T-cell (primary cell): ENCODE measurements at regions not wholly inside any gene's neighbourhood (a gene's known extent, or its start where the extent isn't known, plus 50 kb on each side); places are given as distances from the start of the nearest gene placed in this dataset.

ENCODE experiments used
- ATAC-seq, 4 experiments: fragments of 200-7000 bp in 3 of 4; fragments of 150-1000 bp in 1 of 4; cut with Tn5 transposase; replicated peaks in 1 of 4; 1 replicate in 3 of 4; 2 replicates in 1 of 4; pipeline ENCODE4 v1.10.0; 2021; ENCODE audit warnings: moderate library complexity in 3 of 4, mild to moderate bottlenecking in 2 of 4, moderate number of reproducible peaks in 1 of 4
- CTCF ChIA-PET, 2 donors: fragments of 300-600 bp; sonication (Branson Sonifier 250); formaldehyde crosslinking; loops; one replicate each; lab custom pipeline; 2022; ENCODE audit warnings: antibody characterized with exemption in 2 of 2; lab: Charles Lee
- POLR2A ChIA-PET, 2 donors: fragments of 300-600 bp; sonication (Branson Sonifier 250); formaldehyde crosslinking; loops; one replicate each; lab custom pipeline; 2022; ENCODE audit warnings: antibody characterized with exemption in 2 of 2; lab: Charles Lee
- DNase-seq, 35 experiments: peaks; one replicate each; pipeline versions ENCODE4 v3.0.0 to v3.0.0-alpha.2; 2013 to 2023
- H3K27ac ChIP-seq: one replicate; pipeline ENCODE4 v1.5.1; 2013; ENCODE audit warnings: low read length
- H3K27me3 ChIP-seq, 2 experiments: replicated peaks in 1 of 2; 1 replicate in 1 of 2; 2 replicates in 1 of 2; pipeline versions ENCODE4 v1.6.1 to v1.7.0; 2013; ENCODE audit warnings: low read length in 1 of 2, mixed read lengths in 1 of 2; ENCODE audit not compliant: control insufficient read depth in 2 of 2, insufficient read depth in 2 of 2; ENCODE audit errors: extremely low read depth in 1 of 2
- H3K36me3 ChIP-seq, 2 donors: 1 replicate in 1 of 2; 2 replicates in 1 of 2; pipeline versions ENCODE4 v1.6.1 to v1.7.0; 2013; ENCODE audit warnings: low read length in 1 of 2; ENCODE audit not compliant: control insufficient read depth in 2 of 2, insufficient read depth in 1 of 2; ENCODE audit errors: extremely low read depth in 1 of 2
- H3K4me1 ChIP-seq, 2 experiments: 1 replicate in 1 of 2; 2 replicates in 1 of 2; pipeline versions ENCODE4 v1.6.1 to v1.7.0; 2013; ENCODE audit warnings: low read length in 2 of 2, mixed read lengths in 1 of 2; ENCODE audit not compliant: insufficient read depth in 2 of 2, control insufficient read depth in 1 of 2; ENCODE audit errors: extremely low read depth in 1 of 2
- H3K4me3 ChIP-seq, 2 donors: 1 replicate in 1 of 2; 2 replicates in 1 of 2; pipeline versions ENCODE4 v1.5.1 to v1.7.0; 2013; ENCODE audit warnings: mild to moderate bottlenecking in 2 of 2, low read length in 1 of 2, moderate library complexity in 1 of 2; ENCODE audit not compliant: control insufficient read depth in 1 of 2; ENCODE audit errors: extremely low read depth in 1 of 2
- H3K9me3 ChIP-seq: 2 replicates; pipeline ENCODE4 v1.7.0; 2013
- H3K27ac Mint-ChIP-seq, 2 donors: one replicate each; pipeline ENCODE4 v1.8.0; 2020 to 2021; ENCODE audit warnings: mild to moderate bottlenecking in 2 of 2, mixed read lengths in 2 of 2
- H3K27me3 Mint-ChIP-seq, 2 donors: one replicate each; pipeline ENCODE4 v1.8.0; 2021 to 2022; ENCODE audit warnings: mixed read lengths in 2 of 2
- H3K36me3 Mint-ChIP-seq: one replicate; pipeline ENCODE4 v1.8.0; 2021; ENCODE audit warnings: mixed read lengths
- H3K4me1 Mint-ChIP-seq, 3 donors: one replicate each; pipeline ENCODE4 v1.8.0; 2020 to 2022; ENCODE audit warnings: mixed read lengths in 3 of 3, mild to moderate bottlenecking in 1 of 3
- H3K4me3 Mint-ChIP-seq, 3 donors: one replicate each; pipeline ENCODE4 v1.8.0; 2020 to 2022; ENCODE audit warnings: mild to moderate bottlenecking in 3 of 3, mixed read lengths in 3 of 3, moderate library complexity in 3 of 3
- H3K9me3 Mint-ChIP-seq, 3 donors: one replicate each; pipeline ENCODE4 v1.8.0; 2020 to 2022; ENCODE audit warnings: mixed read lengths in 3 of 3
- WGBS: methylation state at CpG from one replicate; pipeline ENCODE4 v1.1.5; 2013; ENCODE audit warnings: missing lambda C conversion rate; ENCODE audit not compliant: insufficient coverage; 5-methylcytosine and 5-hydroxymethylcytosine counted together

- no peak overlapping the region for H3K4me3 ChIP-seq
- H3K9me3 ChIP-seq = no peaks in the 10 kb centered on the region
- no peak overlapping the region for H3K27ac Mint-ChIP-seq
- H3K36me3 Mint-ChIP-seq = no peaks in the 10 kb centered on the region
- H3K9me3 Mint-ChIP-seq = peaks cover 0 to 2% (median 0%) of the 10 kb centered on the region in 3 donors
- DNase-seq (no peak), ATAC-seq (no peak)
- no peaks in the 10 kb centered on the region for H3K36me3 ChIP-seq
- no peaks in the 10 kb centered on the region for H3K27me3 ChIP-seq
- no peaks in the 10 kb centered on the region for H3K4me1 Mint-ChIP-seq
- no peaks in the 10 kb centered on the region for H3K4me1 ChIP-seq
- no CpG with 5 or more reads among the region's 3 CpGs for WGBS
- no peak overlapping the region for H3K4me3 Mint-ChIP-seq
- peaks cover 0 to 3% of the 10 kb centered on the region in 2 donors for H3K27me3 Mint-ChIP-seq
- ChIA-PET CTCF (no interaction called here), POLR2A (no interaction called here)
- H3K27ac ChIP-seq = no peak overlapping the region
These were observed 821.1 kb downstream of the PCDH19 start for GRCh38 chrX:99588936-99589335.

DNA sequence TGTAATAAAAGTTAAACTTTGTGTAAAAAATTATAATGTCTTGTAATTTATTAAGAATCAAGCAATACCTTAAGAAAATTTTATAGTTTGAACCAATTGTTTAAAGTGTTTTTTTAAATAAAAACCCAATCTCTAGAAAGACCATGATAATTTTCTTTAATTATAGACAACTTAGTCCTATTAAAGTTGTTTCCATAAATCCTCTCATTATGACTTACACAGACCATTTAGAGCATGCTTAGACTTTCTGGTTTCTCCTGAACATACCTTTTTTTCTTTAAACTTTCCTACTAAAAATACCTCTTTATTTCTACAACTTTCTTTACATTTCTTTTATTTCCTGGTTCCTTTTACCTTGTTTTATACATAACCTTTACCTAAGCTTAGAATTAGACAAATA, 837.4 kb downstream of the PCDH19 start:
- no peak overlapping the region for H3K27ac ChIP-seq
- CTCF ChIA-PET = no interaction called here

DNA sequence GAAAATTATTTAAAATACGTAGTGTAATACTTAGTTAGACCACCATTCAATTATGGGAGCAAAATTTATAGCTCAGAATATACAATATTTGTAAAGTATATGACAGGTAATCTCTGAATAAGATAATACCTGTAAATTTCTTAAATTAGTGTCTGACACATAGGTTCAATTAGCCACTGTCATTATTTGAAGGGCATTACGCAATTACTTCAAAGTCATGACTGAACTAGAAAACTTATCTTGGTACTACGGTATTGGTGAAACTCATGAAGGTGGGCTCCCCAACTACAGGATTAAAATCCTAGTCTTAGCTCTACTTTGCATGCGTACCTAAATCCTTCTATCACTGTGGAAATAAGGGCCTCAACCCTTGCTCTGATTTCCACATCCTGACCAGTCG, 860.7 kb downstream of the PCDH19 start:
- H3K4me1 Mint-ChIP-seq = no peaks in the 10 kb centered on the region

More for the DNA sequence above, 837.4 kb downstream of the PCDH19 start:
- Mint-ChIP-seq H3K4me3 (no peak overlapping the region), H3K27ac (no peak overlapping the region), H3K36me3 (no peaks in the 10 kb centered on the region), H3K27me3 (peaks cover 0 to 7% of the 10 kb centered on the region in 2 donors), H3K4me1 (no peaks in the 10 kb centered on the region), H3K9me3 (peaks cover 4 to 13% (median 6%) of the 10 kb centered on the region in 3 donors)
- Histone ChIP-seq H3K4me1 (no peaks in the 10 kb centered on the region), H3K36me3 (no peaks in the 10 kb centered on the region), H3K4me3 (no peak overlapping the region), H3K9me3 (no peaks in the 10 kb centered on the region), H3K27me3 (no peaks in the 10 kb centered on the region)
- POLR2A ChIA-PET = no interaction called here
- ATAC-seq (no peak), DNase-seq (no peak)

GRCh38 chrX:99522450-99522849, 887.6 kb downstream of the PCDH19 start:
- H3K4me1 ChIP-seq = no peaks in the 10 kb centered on the region
- H3K27me3 Mint-ChIP-seq = peaks cover 0 to 5% of the 10 kb centered on the region in 2 donors
- no peak overlapping the region for H3K27ac Mint-ChIP-seq
- H3K27me3 ChIP-seq = no peaks in the 10 kb centered on the region
- no peaks in the 10 kb centered on the region for H3K4me1 Mint-ChIP-seq
- no peaks in the 10 kb centered on the region for H3K36me3 Mint-ChIP-seq
- H3K9me3 ChIP-seq = no peaks in the 10 kb centered on the region
- ATAC-seq (no peak), DNase-seq (no peak)
- H3K36me3 ChIP-seq = no peaks in the 10 kb centered on the region
- CTCF ChIA-PET = no interaction called here
- H3K4me3 Mint-ChIP-seq = no peak overlapping the region
- no peak overlapping the region for H3K4me3 ChIP-seq
- H3K9me3 Mint-ChIP-seq = peaks cover 0 to 4% (median 0%) of the 10 kb centered on the region in 3 donors
- H3K27ac ChIP-seq = no peak overlapping the region
- POLR2A ChIA-PET = no interaction called here

More for the DNA sequence above, 860.7 kb downstream of the PCDH19 start:
- Histone ChIP-seq H3K4me3 (no peak overlapping the region), H3K27ac (no peak overlapping the region), H3K36me3 (no peaks in the 10 kb centered on the region), H3K4me1 (no peaks in the 10 kb centered on the region), H3K9me3 (no peaks in the 10 kb centered on the region), H3K27me3 (no peaks in the 10 kb centered on the region)
- no peaks in the 10 kb centered on the region for H3K36me3 Mint-ChIP-seq
- H3K27ac Mint-ChIP-seq = no peak overlapping the region
- ChIA-PET CTCF (no interaction called here), POLR2A (no interaction called here)
- H3K4me3 Mint-ChIP-seq = no peak overlapping the region
- DNase-seq = no peak
- H3K9me3 Mint-ChIP-seq = peaks cover 0 to 8% (median under 1%) of the 10 kb centered on the region in 3 donors
- 100% methylated on average over 2 of the region's 5 CpGs for WGBS
- no peaks in the 10 kb centered on the region for H3K27me3 Mint-ChIP-seq
- ATAC-seq = no peak

- ATAC-seq (no peak), DNase-seq (no peak)
- Histone ChIP-seq H3K9me3 (no peaks in the 10 kb centered on the region), H3K27ac (no peak overlapping the region), H3K27me3 (no peaks in the 10 kb centered on the region), H3K36me3 (no peaks in the 10 kb centered on the region), H3K4me3 (no peak overlapping the region), H3K4me1 (no peaks in the 10 kb centered on the region)
- H3K9me3 Mint-ChIP-seq = peaks cover 0 to 4% (median 4%) of the 10 kb centered on the region in 3 donors
- POLR2A ChIA-PET = no interaction called here
- CTCF ChIA-PET = no interaction called here
- H3K36me3 Mint-ChIP-seq = no peaks in the 10 kb centered on the region
- no peaks in the 10 kb centered on the region for H3K4me1 Mint-ChIP-seq
- H3K27me3 Mint-ChIP-seq = peaks cover 0 to 6% of the 10 kb centered on the region in 2 donors
- no peak overlapping the region for H3K4me3 Mint-ChIP-seq
- no peak overlapping the region for H3K27ac Mint-ChIP-seq
These were observed 902.3 kb downstream of the PCDH19 start for GRCh38 chrX:99507768-99508167.

- no peak for DNase-seq
These were observed 914.6 kb downstream of the PCDH19 start for GRCh38 chrX:99495453-99495852.

DNA sequence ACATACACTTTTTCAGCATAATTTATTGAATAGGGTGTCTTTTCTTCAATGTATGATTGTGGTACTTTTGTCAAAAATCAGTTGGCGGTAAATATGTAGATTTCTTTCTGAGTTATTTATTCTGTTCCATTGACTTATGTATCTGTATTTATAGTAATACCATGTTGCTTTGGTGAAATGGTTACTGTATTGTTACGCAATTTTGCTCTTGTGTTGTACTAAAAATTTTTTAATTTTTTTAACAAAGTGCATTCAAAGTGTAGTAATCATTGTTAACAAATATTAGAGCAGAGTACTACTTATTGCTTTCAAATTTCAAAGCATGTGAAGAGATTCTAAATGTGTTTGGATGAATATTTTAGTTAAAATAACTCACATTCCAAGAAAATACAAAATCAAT, 915.4 kb downstream of the PCDH19 start:
- ATAC-seq = no peak
- CTCF ChIA-PET = no interaction called here
- peaks cover 0 to 9% (median 2%) of the 10 kb centered on the region in 3 donors for H3K9me3 Mint-ChIP-seq

More at GRCh38 chrX:99495453-99495852, 914.6 kb downstream of the PCDH19 start:
- ATAC-seq = no peak
- Mint-ChIP-seq H3K27ac (no peak overlapping the region), H3K36me3 (no peaks in the 10 kb centered on the region), H3K4me1 (no peaks in the 10 kb centered on the region), H3K9me3 (peaks cover 2 to 9% (median 3%) of the 10 kb centered on the region in 3 donors), H3K4me3 (no peak overlapping the region), H3K27me3 (no peaks in the 10 kb centered on the region)
- no peak overlapping the region for H3K4me3 ChIP-seq
- WGBS = no CpG with 5 or more reads among the region's 2 CpGs
- no peaks in the 10 kb centered on the region for H3K4me1 ChIP-seq
- CTCF ChIA-PET = no interaction called here
- H3K27ac ChIP-seq = no peak overlapping the region
- POLR2A ChIA-PET = no interaction called here
- no peaks in the 10 kb centered on the region for H3K27me3 ChIP-seq
- H3K36me3 ChIP-seq = no peaks in the 10 kb centered on the region
- H3K9me3 ChIP-seq = no peaks in the 10 kb centered on the region

More for the DNA sequence above, 915.4 kb downstream of the PCDH19 start:
- no peaks in the 10 kb centered on the region for H3K27me3 ChIP-seq
- Mint-ChIP-seq H3K4me1 (no peaks in the 10 kb centered on the region), H3K4me3 (no peak overlapping the region), H3K36me3 (no peaks in the 10 kb centered on the region), H3K27ac (no peak overlapping the region), H3K27me3 (no peaks in the 10 kb centered on the region)
- no peaks in the 10 kb centered on the region for H3K36me3 ChIP-seq
- DNase-seq = no peak
- H3K4me1 ChIP-seq = no peaks in the 10 kb centered on the region
- no peak overlapping the region for H3K4me3 ChIP-seq
- H3K27ac ChIP-seq = no peak overlapping the region
- no CpG with 5 or more reads among the region's 2 CpGs for WGBS
- POLR2A ChIA-PET = no interaction called here
- H3K9me3 ChIP-seq = no peaks in the 10 kb centered on the region
